NCI-H2196 (cell line): ENCODE measurements at regions not wholly inside any gene's neighbourhood (a gene's known extent, or its start where the extent isn't known, plus 50 kb on each side); places are given as distances from the start of the nearest gene placed in this dataset.
"Not testable (repeated sequence)": the region's sequence is repeated elsewhere in the genome, so short reads cannot be mapped to it uniquely, and the experiment has no call there.

Source experiments
- DNase-seq: peaks from one replicate; lab custom pipeline; 2025; ENCODE audit not compliant: unreplicated experiment; lab: John Stamatoyannopoulos, UW

DNA sequence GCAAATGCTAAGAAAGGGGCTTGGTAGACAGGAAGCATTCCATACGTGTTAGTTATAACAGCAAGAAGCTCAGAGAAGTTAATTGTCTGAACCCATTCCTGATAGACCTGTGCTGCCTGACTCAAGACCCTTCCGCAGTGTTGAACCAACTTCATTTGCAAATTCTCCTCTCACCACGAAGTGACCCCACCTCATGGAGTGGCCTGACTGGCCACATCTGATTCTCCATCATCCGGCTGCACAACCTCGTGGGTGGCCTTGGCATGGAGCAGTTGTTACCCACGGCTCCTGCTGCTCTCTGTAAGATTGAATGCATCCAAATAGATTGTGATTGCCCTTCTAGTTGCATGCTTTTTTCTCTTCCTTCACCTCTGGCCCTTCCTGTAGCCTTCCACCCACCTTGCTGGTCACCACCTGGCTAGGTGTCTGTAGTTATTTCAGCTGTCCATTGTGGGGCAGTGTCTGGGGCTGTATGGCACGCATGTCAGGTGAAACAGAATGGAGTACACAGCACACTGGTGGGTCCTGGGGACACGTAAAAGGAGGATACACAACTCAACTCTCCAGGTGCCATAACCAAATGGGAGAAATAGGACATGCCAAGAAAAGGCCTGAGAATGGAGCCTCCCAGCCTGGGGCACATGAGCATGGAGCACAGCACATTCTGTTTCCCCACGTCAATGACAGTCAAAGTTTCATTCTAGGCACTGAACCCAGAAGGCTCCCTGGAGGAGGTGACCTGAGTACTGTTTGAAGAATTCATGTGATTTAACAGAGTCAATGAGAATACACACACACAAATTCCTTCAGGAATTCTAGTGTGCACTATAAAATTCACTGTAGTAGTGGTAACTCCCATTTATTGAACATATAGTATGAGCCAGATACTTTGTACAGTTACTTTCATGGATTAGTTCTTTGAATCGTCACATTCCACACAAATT, 70.5 kb upstream of the PTCH1 start:
- DNase-seq = no peak

DNA sequence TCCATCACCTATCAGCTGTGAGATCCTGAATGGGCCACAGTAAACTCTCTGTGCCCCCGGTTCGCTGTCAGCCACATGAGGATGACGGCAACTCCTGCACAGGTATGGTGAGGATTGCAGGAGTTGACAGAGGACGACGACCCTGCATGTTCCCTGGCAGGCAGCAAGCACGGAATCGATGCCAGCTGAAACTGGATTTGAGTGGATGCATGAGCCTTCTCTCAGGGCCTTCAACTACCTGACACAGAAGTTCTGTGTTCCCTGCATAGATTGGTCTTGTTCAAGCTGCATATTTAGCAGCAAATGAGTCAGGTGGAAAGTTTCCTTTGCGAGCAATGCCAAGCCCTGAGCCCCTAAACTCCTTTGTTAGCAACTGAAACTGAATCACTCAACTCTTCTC, 69.6 kb upstream of the PTCH1 start:
- DNase-seq = no peak

- DNase-seq = no peak
Measured at GRCh38 chr9:95585824-95586223, 69.1 kb upstream of the PTCH1 start.

GRCh38 chr9:95584176-95584575, 67.4 kb upstream of the PTCH1 start:
- DNase-seq = no peak

DNA sequence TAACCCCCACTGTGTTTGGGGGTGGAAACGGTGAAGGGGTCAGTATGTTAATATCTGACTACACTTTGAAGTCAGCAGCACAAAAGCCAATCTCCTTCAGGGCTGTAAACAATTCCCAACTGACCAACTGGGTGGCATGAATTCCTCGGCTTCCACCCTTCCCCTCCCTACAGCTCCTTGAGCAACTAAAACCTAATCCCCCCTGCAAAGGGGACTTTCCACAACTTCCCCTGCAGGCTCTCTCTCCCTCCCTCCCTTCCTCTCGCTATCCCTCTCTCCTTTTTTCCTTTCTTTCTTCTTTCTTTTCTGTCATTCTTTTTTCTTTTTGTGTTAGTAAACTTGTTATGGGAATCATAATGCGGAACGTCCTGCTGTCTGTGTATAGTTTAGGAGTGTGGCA, 65.1 kb upstream of the PTCH1 start:
- DNase-seq = no peak

DNA sequence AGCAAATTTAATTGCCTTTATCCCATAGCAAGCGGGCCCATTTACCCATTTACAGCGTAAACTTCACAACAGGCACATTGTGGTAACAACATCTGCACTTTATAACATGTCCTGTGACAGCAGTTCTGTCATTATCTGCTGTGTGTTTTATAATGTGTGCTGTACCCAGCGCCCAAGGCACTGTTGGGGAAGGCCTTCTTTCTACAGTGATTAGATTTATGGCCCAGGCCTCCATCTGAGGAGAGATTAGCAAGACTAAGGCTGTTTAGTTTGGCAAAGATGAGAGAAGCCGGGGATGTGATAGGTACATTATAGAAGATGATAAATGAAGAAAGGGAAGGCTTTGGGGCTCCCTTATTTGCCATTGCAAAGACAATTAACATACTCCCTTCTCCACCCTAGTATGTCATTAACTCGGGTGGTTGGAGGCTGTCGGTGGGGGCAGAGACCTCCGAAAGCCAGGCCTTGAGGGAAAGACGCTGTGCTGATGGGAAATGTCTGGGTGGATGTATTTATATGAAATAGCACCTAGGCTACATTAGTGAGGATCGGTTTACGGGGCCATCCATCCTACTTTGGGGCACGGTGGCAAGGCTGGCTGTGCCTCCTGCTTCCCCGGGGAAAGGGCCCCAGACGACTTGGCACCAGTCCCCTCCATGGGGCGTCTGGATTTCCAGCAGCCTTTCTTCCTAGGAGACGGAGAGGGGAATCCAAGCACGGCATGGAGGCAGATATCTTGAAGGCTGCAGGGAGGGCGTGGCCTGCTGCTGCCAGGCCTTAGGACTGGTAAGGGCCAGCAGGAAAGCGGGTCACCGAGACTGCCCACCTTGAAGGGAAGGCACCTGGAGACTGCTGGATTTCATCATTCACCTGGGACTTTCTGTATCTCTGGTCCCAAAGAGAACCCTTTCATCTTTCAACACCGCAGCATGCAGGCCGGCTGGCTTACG, 64.3 kb upstream of the PTCH1 start:
- DNase-seq = no peak

GRCh38 chr9:95574866-95575553, 58.2 kb upstream of the PTCH1 start:
- DNase-seq = no peak

GRCh38 chr9:95574176-95574575, 57.4 kb upstream of the PTCH1 start:
- DNase-seq = no peak

- no peak for DNase-seq
Measured at GRCh38 chr9:95573463-95573862, 56.7 kb upstream of the PTCH1 start.

DNA sequence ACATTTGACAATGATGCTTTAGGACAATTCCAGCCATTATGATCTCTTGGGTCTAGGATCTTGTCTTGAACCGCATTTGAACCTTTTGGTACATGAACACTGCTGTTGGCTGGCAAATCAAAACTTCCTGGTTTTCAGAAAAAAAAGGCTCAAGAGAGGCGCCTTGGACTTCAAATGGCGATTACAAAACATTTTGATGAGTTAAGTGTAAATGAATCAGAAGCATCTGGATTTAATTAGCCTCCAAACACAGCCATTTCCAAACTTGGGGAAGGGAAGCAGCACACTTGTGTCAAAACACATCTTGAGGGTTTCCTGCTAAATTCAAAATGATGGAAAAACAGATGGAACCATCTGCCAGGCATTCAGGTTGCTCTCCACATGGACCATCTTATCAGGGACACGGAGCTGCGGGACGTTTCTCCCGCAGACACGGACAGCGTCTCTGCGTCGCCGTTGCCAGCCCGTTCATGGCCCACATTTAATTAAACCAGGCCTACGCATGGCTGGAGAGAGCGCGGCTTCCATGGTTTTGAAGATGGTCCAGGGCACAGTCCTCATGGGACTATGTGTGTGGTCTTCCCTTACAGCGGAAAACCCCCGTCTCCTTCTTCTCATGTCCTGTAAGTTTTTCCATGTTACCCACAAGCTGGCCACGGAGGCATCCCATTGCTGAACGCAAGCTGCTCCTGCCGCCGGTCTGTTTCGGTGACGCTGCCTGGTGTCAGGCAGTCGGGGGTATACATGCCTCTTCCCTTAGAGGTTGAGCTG, 55.8 kb upstream of the PTCH1 start:
- no peak for DNase-seq

GRCh38 chr9:95570646-95571045, 53.9 kb upstream of the PTCH1 start:
- no peak for DNase-seq

- no peak for DNase-seq
Measured at GRCh38 chr9:95570150-95570549, 53.4 kb upstream of the PTCH1 start.

DNA sequence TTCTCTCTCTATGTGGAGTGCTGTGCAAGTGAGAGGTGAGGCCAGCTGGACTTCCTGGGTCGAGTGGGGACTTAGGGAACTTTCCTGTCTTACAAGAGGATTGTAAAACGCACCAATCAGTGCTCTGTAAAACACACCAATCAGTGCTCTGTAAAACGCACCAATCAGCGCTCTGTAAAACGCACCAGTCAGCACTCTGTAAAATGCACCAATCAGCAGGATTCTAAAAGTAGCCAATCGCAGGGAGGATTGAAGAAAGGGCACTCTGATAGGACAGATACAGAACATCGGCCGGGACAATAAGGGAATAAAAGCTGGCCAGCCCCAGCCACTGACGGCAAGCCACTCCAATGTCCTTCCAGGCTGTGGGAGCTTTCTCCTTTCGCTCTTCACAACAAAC, 52.0 kb upstream of the PTCH1 start:
- DNase-seq = not testable (repeated sequence)
